ENCODE measurements at regions not wholly inside any gene's neighbourhood (a gene's known extent, or its start where the extent isn't known, plus 50 kb on each side); places are given as distances from the start of the nearest gene placed in this dataset.
A peak's percentile ranks its signal among the peaks of the same experiment; 100 is the strongest.

- H3K36me3 Mint-ChIP-seq (ENCODE audit: low read depth), result peaks cover 3% of the 10 kb centered on the region
- H3K27me3 Mint-ChIP-seq, result peaks cover 22% of the 10 kb centered on the region
- H3K27ac Mint-ChIP-seq, result peak overlapping the region; percentile 89
- peaks cover 39% of the 10 kb centered on the region for H3K4me1 Mint-ChIP-seq (ENCODE audit: low read depth)
- peaks cover 7% of the 10 kb centered on the region for H3K9me3 Mint-ChIP-seq
- peak overlapping the region; percentile 33 for H3K4me3 Mint-ChIP-seq
Measured at GRCh38 chr16:17591655-17592405, 121.1 kb upstream of the XYLT1 start.

GRCh38 chr16:17590711-17591654 is 120.2 kb upstream of the XYLT1 start:
- Mint-ChIP-seq H3K9me3 (peaks cover 7% of the 10 kb centered on the region), H3K4me1 (ENCODE audit: low read depth) (peaks cover 39% of the 10 kb centered on the region), H3K36me3 (ENCODE audit: low read depth) (peaks cover 3% of the 10 kb centered on the region), H3K27ac (peak overlapping the region; percentile 90), H3K4me3 (peak overlapping the region; percentile 33), H3K27me3 (peaks cover 22% of the 10 kb centered on the region)

- Mint-ChIP-seq H3K36me3 (ENCODE audit: low read depth) (peaks cover 3% of the 10 kb centered on the region), H3K9me3 (peaks cover 17% of the 10 kb centered on the region), H3K4me3 (no peak overlapping the region), H3K4me1 (ENCODE audit: low read depth) (peaks cover 39% of the 10 kb centered on the region), H3K27ac (peak overlapping the region; percentile 42), H3K27me3 (peaks cover 22% of the 10 kb centered on the region)
Measured at GRCh38 chr16:17589898-17590297, 119.1 kb upstream of the XYLT1 start.

GRCh38 chr16:17585449-17586074 is 114.8 kb upstream of the XYLT1 start:
- Mint-ChIP-seq H3K27me3 (peaks cover 19% of the 10 kb centered on the region), H3K4me3 (no peak overlapping the region), H3K36me3 (ENCODE audit: low read depth) (peaks cover 3% of the 10 kb centered on the region), H3K4me1 (ENCODE audit: low read depth) (peaks cover 12% of the 10 kb centered on the region), H3K27ac (no peak overlapping the region), H3K9me3 (peaks cover 30% of the 10 kb centered on the region)

- H3K27ac Mint-ChIP-seq, result no peak overlapping the region
- peaks cover 13% of the 10 kb centered on the region for H3K27me3 Mint-ChIP-seq
- no peaks in the 10 kb centered on the region for H3K36me3 Mint-ChIP-seq (ENCODE audit: low read depth)
- H3K4me3 Mint-ChIP-seq, result no peak overlapping the region
- peaks cover 10% of the 10 kb centered on the region for H3K9me3 Mint-ChIP-seq
- peaks cover 5% of the 10 kb centered on the region for H3K4me1 Mint-ChIP-seq (ENCODE audit: low read depth)
Measured at GRCh38 chr16:17578981-17579874, 108.5 kb upstream of the XYLT1 start.

- Mint-ChIP-seq H3K4me3 (no peak overlapping the region), H3K4me1 (ENCODE audit: low read depth) (peaks cover 4% of the 10 kb centered on the region), H3K27me3 (peaks cover 5% of the 10 kb centered on the region), H3K36me3 (ENCODE audit: low read depth) (no peaks in the 10 kb centered on the region), H3K27ac (no peak overlapping the region), H3K9me3 (no peaks in the 10 kb centered on the region)
Measured at GRCh38 chr16:17574256-17574655, 103.5 kb upstream of the XYLT1 start.

GRCh38 chr16:17572145-17572544 is 101.4 kb upstream of the XYLT1 start:
- peaks cover 7% of the 10 kb centered on the region for H3K27me3 Mint-ChIP-seq

GRCh38 chr16:17571499-17572093 is 100.8 kb upstream of the XYLT1 start:
- Mint-ChIP-seq H3K27me3 (peaks cover 9% of the 10 kb centered on the region), H3K4me3 (no peak overlapping the region), H3K36me3 (ENCODE audit: low read depth) (no peaks in the 10 kb centered on the region), H3K9me3 (no peaks in the 10 kb centered on the region), H3K27ac (no peak overlapping the region), H3K4me1 (ENCODE audit: low read depth) (no peaks in the 10 kb centered on the region)

More at GRCh38 chr16:17572145-17572544, 101.4 kb upstream of the XYLT1 start:
- no peaks in the 10 kb centered on the region for H3K9me3 Mint-ChIP-seq
- H3K4me3 Mint-ChIP-seq, result no peak overlapping the region
- H3K36me3 Mint-ChIP-seq (ENCODE audit: low read depth), result no peaks in the 10 kb centered on the region
- no peak overlapping the region for H3K27ac Mint-ChIP-seq
- no peaks in the 10 kb centered on the region for H3K4me1 Mint-ChIP-seq (ENCODE audit: low read depth)

GRCh38 chr16:17568239-17568638 is 97.5 kb upstream of the XYLT1 start:
- Mint-ChIP-seq H3K27ac (no peak overlapping the region), H3K27me3 (peaks cover 4% of the 10 kb centered on the region), H3K4me3 (no peak overlapping the region), H3K4me1 (ENCODE audit: low read depth) (no peaks in the 10 kb centered on the region), H3K36me3 (ENCODE audit: low read depth) (no peaks in the 10 kb centered on the region), H3K9me3 (no peaks in the 10 kb centered on the region)

GRCh38 chr16:17567455-17567854 is 96.7 kb upstream of the XYLT1 start:
- Mint-ChIP-seq H3K27me3 (peaks cover 4% of the 10 kb centered on the region), H3K27ac (no peak overlapping the region), H3K36me3 (ENCODE audit: low read depth) (no peaks in the 10 kb centered on the region), H3K4me3 (no peak overlapping the region), H3K4me1 (ENCODE audit: low read depth) (no peaks in the 10 kb centered on the region), H3K9me3 (no peaks in the 10 kb centered on the region)

GRCh38 chr16:17566656-17567450 is 96.1 kb upstream of the XYLT1 start:
- Mint-ChIP-seq H3K36me3 (ENCODE audit: low read depth) (no peaks in the 10 kb centered on the region), H3K9me3 (no peaks in the 10 kb centered on the region), H3K27me3 (peaks cover 6% of the 10 kb centered on the region), H3K27ac (no peak overlapping the region), H3K4me3 (no peak overlapping the region), H3K4me1 (ENCODE audit: low read depth) (no peaks in the 10 kb centered on the region)

GRCh38 chr16:17566075-17566474 is 95.3 kb upstream of the XYLT1 start:
- H3K4me3 Mint-ChIP-seq, result no peak overlapping the region

GRCh38 chr16:17565605-17566004 is 94.8 kb upstream of the XYLT1 start:
- Mint-ChIP-seq H3K27ac (no peak overlapping the region), H3K9me3 (no peaks in the 10 kb centered on the region), H3K27me3 (peaks cover 7% of the 10 kb centered on the region), H3K4me3 (no peak overlapping the region), H3K4me1 (ENCODE audit: low read depth) (no peaks in the 10 kb centered on the region), H3K36me3 (ENCODE audit: low read depth) (no peaks in the 10 kb centered on the region)

More at GRCh38 chr16:17566075-17566474, 95.3 kb upstream of the XYLT1 start:
- H3K27me3 Mint-ChIP-seq, result peaks cover 7% of the 10 kb centered on the region
- H3K4me1 Mint-ChIP-seq (ENCODE audit: low read depth), result no peaks in the 10 kb centered on the region
- no peaks in the 10 kb centered on the region for H3K36me3 Mint-ChIP-seq (ENCODE audit: low read depth)
- no peaks in the 10 kb centered on the region for H3K9me3 Mint-ChIP-seq
- H3K27ac Mint-ChIP-seq, result no peak overlapping the region
